ENCODE measurements at regions not wholly inside any gene's neighbourhood (a gene's known extent, or its start where the extent isn't known, plus 50 kb on each side); places are given as distances from the start of the nearest gene placed in this dataset.

DNA sequence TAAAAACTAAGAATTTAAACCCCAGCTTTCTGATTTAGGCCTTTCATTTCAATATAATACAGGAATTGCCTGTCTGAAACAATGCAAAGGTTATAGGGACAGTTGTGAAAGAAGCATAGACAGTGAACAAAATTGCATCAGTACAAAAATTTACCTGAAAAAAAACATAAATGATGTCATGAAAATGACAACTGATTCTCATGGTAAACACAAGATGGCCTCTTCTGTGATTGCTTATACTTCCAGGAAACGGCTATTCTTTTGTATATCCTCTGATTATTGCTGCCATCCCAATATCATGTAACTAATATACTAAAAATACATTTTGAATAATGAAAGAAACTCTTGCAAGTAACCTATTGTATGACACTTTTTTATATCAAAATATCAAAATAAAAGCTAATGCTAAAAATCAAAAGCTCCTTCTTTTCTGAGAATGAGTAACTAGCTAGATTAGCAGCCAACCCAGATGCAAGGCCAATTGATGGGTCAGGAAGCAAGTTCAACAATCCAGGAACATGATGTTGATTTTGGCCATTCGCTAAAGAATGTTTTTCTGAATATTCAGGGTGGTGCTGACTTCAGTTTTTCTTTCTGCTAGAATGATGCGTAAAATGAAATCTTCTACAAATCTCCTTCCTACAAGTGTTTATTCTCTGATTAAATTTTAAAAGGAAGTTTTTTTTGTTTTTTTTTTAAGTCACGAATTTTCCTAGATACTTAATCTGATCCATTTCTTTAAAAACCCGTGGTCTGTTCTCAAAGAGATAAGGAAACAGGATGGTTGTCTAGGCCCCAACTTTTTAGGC, 83.6 kb downstream of the ALX1 start:
- Histone ChIP-seq H3K9me3 (ENCODE audit: control insufficient read depth, insufficient read depth, low read length) (no peaks in the 10 kb centered on the region), H3K27me3 (ENCODE audit: control insufficient read depth, insufficient read depth, low read length) (no peaks in the 10 kb centered on the region), H3K4me3 (ENCODE audit: low read depth, low read length) (no peak overlapping the region), H3K27ac (ENCODE audit: low read depth, low read length) (no peak overlapping the region)
- POLR2A ChIA-PET: no interaction called here
- CTCF ChIA-PET: no interaction called here
- DNase-seq (ENCODE audit: low read depth, low spot score): no peak
- TF ChIP-seq, protein P1, sequence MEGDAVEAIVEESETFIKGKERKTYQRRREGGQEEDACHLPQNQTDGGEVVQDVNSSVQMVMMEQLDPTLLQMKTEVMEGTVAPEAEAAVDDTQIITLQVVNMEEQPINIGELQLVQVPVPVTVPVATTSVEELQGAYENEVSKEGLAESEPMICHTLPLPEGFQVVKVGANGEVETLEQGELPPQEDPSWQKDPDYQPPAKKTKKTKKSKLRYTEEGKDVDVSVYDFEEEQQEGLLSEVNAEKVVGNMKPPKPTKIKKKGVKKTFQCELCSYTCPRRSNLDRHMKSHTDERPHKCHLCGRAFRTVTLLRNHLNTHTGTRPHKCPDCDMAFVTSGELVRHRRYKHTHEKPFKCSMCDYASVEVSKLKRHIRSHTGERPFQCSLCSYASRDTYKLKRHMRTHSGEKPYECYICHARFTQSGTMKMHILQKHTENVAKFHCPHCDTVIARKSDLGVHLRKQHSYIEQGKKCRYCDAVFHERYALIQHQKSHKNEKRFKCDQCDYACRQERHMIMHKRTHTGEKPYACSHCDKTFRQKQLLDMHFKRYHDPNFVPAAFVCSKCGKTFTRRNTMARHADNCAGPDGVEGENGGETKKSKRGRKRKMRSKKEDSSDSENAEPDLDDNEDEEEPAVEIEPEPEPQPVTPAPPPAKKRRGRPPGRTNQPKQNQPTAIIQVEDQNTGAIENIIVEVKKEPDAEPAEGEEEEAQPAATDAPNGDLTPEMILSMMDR (IDR thresholded peaks at IDR 0.05; ENCODE audit: low read depth, low read length): no peak

DNA sequence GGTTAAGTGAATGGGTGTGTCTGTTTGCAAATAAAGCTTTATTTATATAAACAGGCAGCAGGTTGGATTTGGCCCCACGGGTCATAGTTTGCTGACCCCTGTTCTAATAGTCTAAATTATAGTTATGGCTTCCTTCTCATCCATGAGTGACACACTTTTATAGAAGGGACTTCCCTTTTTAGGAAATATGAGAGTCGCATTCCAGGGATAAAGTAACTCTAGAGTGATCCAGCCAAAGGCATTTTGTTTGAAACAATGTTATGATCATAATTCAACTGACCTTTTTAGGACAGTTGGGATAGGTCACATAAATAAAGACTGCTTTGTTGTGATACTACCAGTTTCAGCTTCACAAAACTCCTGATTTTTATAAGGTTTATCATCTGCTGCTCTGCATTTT, 87.9 kb downstream of the ALX1 start:
- DNase-seq (ENCODE audit: low read depth, low spot score): no peak
- TF ChIP-seq, protein P1 (IDR thresholded peaks at IDR 0.05; ENCODE audit: low read depth, low read length): no peak
- H3K27me3 ChIP-seq (ENCODE audit: control insufficient read depth, insufficient read depth, low read length): no peaks in the 10 kb centered on the region
- ChIA-PET CTCF (no interaction called here), POLR2A (no interaction called here)
- no peak overlapping the region for H3K4me3 ChIP-seq (ENCODE audit: low read depth, low read length)
- no peak overlapping the region for H3K27ac ChIP-seq (ENCODE audit: low read depth, low read length)
- no peaks in the 10 kb centered on the region for H3K9me3 ChIP-seq (ENCODE audit: control insufficient read depth, insufficient read depth, low read length)

DNA sequence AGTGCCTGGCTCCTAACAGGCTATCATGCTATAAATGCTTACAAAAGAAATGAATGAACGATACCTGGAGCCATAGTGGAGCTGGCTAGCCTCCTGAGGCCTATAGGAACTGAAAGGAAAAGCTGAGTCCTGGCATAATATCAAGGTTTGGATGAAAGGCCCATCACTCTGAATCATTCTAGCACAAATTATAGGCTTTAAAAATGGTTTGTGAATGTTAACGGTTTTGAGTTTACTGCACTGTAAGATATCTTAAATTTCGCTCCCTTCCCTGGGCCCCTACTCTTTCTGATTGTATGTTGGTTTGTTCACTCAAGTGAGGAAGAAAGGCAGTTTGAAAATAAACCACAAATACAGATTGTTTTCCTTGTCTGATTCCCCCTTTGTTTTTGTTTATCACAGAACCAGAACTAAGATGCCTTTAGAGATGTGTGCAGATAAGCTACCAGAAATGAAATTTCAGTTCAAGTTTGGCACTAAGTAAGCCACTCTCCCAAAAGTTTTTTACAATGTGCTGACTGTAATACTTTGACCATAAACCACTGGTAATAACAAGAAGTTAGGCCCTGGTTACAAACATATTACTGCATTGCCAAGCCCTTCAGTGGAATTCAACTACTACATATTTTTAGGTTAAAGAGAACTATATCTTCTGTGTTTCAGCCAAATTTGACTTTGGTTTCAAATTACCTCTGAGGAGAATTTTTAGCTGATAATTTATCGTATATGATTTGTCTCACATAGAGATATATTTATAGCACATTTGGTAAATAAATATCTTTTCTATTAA, 89.5 kb downstream of the ALX1 start:
- H3K9me3 ChIP-seq (ENCODE audit: control insufficient read depth, insufficient read depth, low read length): no peaks in the 10 kb centered on the region
- no peaks in the 10 kb centered on the region for H3K27me3 ChIP-seq (ENCODE audit: control insufficient read depth, insufficient read depth, low read length)
- ChIA-PET POLR2A (no interaction called here), CTCF (no interaction called here)
- no peak for DNase-seq (ENCODE audit: low read depth, low spot score)
- TF ChIP-seq, protein P1 (IDR thresholded peaks at IDR 0.05; ENCODE audit: low read depth, low read length): no peak
- H3K27ac ChIP-seq (ENCODE audit: low read depth, low read length): no peak overlapping the region
- no peak overlapping the region for H3K4me3 ChIP-seq (ENCODE audit: low read depth, low read length)

DNA sequence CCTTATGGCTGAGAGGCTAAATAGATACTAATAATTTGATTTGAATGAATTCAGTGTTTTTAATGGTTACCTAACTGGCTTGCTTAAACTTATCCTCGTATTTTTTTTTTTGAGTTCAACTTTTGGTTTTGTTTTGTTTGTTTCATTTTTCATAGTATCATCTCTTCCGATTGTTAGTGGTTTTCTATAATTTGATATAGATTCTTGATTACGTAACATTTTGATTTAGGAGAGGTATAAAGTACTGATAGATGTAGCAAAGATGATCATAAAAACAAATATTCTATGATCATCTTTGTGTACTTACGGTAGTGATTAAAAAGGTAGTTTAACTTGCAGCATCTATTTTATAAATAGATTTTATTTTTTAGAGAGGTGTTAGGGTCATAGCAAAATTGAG, 93.0 kb downstream of the ALX1 start:
- Histone ChIP-seq H3K27me3 (ENCODE audit: control insufficient read depth, insufficient read depth, low read length) (no peaks in the 10 kb centered on the region), H3K27ac (ENCODE audit: low read depth, low read length) (no peak overlapping the region), H3K9me3 (ENCODE audit: control insufficient read depth, insufficient read depth, low read length) (no peaks in the 10 kb centered on the region), H3K4me3 (ENCODE audit: low read depth, low read length) (no peak overlapping the region)
- POLR2A ChIA-PET: no interaction called here
- no peak for DNase-seq (ENCODE audit: low read depth, low spot score)
- TF ChIP-seq, protein P1 (IDR thresholded peaks at IDR 0.05; ENCODE audit: low read depth, low read length): no peak
- CTCF ChIA-PET: no interaction called here

DNA sequence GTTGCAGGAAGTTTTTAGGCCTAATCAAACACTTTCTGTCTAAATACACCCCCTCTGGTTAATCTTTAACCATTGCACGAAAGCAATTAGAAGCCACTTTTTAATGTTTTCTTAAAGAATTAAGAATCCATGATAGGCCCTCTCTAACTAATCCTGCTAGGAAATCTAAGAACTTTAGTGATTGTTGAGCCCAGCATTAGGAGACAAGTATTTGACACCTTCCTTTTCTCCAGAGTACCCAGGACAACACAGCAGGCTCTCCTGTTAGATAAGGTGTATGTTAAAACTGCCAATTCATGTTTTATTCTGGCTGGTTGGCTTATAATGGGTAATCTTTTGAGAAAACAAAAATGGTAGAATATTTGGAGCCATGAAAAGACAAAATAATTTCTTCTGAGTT, 95.0 kb downstream of the ALX1 start:
- POLR2A ChIA-PET: no interaction called here
- Histone ChIP-seq H3K4me3 (ENCODE audit: low read depth, low read length) (no peak overlapping the region), H3K27ac (ENCODE audit: low read depth, low read length) (no peak overlapping the region), H3K27me3 (ENCODE audit: control insufficient read depth, insufficient read depth, low read length) (no peaks in the 10 kb centered on the region), H3K9me3 (ENCODE audit: control insufficient read depth, insufficient read depth, low read length) (no peaks in the 10 kb centered on the region)
- TF ChIP-seq, protein P1 (IDR thresholded peaks at IDR 0.05; ENCODE audit: low read depth, low read length): no peak
- no peak for DNase-seq (ENCODE audit: low read depth, low spot score)
- CTCF ChIA-PET: no interaction called here

All from AG04450 (cell line).